Gastroesophageal sphincter (tissue), 4 donors: ENCODE measurements at regions not wholly inside any gene's neighbourhood (a gene's known extent, or its start where the extent isn't known, plus 50 kb on each side); places are given as distances from the start of the nearest gene placed in this dataset.
A peak's percentile ranks its signal among the peaks of the same experiment; 100 is the strongest.
"Not testable (repeated sequence)": the region's sequence is repeated elsewhere in the genome, so short reads cannot be mapped to it uniquely, and the experiment has no call there.

ENCODE experiments used
- ATAC-seq: fragments of 150-250 bp; one replicate; pipeline ENCODE4 v1.9.1; 2016; ENCODE audit warnings: mild to moderate bottlenecking, moderate library complexity
- H3K27ac ChIP-seq, 4 donors: fragments of 200-600 bp; sonication (generic) in 3 of 4; 1 replicate in 3 of 4; 2 replicates in 1 of 4; pipeline ENCODE4 v1.5.1; 2016 to 2019
- H3K27me3 ChIP-seq: fragments of 200-600 bp; sonication (generic); one replicate; pipeline ENCODE4 v1.5.1; 2019
- H3K36me3 ChIP-seq, 2 donors: fragments of 200-600 bp; sonication (generic); one replicate each; pipeline ENCODE4 v1.5.1; 2019; ENCODE audit warnings: control low read depth in 1 of 2
- H3K4me1 ChIP-seq, 3 donors: fragments of 200-600 bp; sonication (generic); 1 replicate in 2 of 3; 2 replicates in 1 of 3; pipeline ENCODE4 v1.5.1; 2016 to 2019; ENCODE audit warnings: control low read depth in 2 of 3
- H3K4me3 ChIP-seq, 2 donors: fragments of 200-600 bp; sonication (generic); one replicate each; pipeline ENCODE4 v1.5.1; 2019; ENCODE audit warnings: mild to moderate bottlenecking in 1 of 2, moderate library complexity in 1 of 2
- H3K9me3 ChIP-seq, 3 donors: fragments of 200-600 bp; sonication (generic); one replicate each; pipeline ENCODE4 v1.5.1; 2017 to 2019; ENCODE audit warnings: control low read depth in 2 of 3
- CTCF ChIP-seq, 4 experiments: fragments of 200-600 bp in 2 of 4; fragments of 450-650 bp in 2 of 4; sonication (generic) in 1 of 4; IDR thresholded peaks; one replicate each; pipeline ENCODE4 v1.5.1; 2017 to 2019; ENCODE audit warnings: antibody characterized with exemption in 4 of 4, mild to moderate bottlenecking in 2 of 4, moderate library complexity in 2 of 4
- EP300 ChIP-seq: sonication (generic); formaldehyde crosslinking; IDR thresholded peaks from one replicate; pipeline ENCODE4 v1.6.1; 2017; ENCODE audit warnings: antibody characterized with exemption, mild to moderate bottlenecking
- POLR2A ChIP-seq, 2 donors: fragments of 450-650 bp; IDR thresholded peaks; one replicate each; pipeline ENCODE4 v1.6.1; 2017; ENCODE audit warnings: antibody characterized with exemption in 2 of 2, mild to moderate bottlenecking in 2 of 2, moderate library complexity in 1 of 2
- POLR2AphosphoS5 ChIP-seq: sonication (generic); formaldehyde crosslinking; IDR thresholded peaks from one replicate; pipeline ENCODE4 v1.6.1; 2017; ENCODE audit warnings: antibody characterized with exemption
- whole genome bisulfite sequencing, 2 donors: methylation state at CpG; one replicate each; pipeline ENCODE4 v1.1.5; 2018; ENCODE audit warnings: low coverage in 1 of 2; 5-methylcytosine and 5-hydroxymethylcytosine counted together
- small RNA-seq, 4 donors: library from RNA; depleted of rRNA; stranded (forward); fragments of <200 nt; gene quantifications; one replicate each; pipeline ENCODE3, GENCODE V24; 2016

GRCh38 chr14:89469210-89470198 is 52.5 kb upstream of the FOXN3 start:
- H3K27ac ChIP-seq, result no peak overlapping the region
- peaks cover 0 to 16% (median 5%) of the 10 kb centered on the region in 3 donors for H3K4me1 ChIP-seq
- H3K36me3 ChIP-seq, result no peaks in the 10 kb centered on the region
- 67 to 70% methylated on average over 1 to 3 of the region's 18 CpGs for WGBS, 2 donors
- peak; percentile 67 for ATAC-seq
- H3K27me3 ChIP-seq, result no peaks in the 10 kb centered on the region
- no peaks in the 10 kb centered on the region for H3K9me3 ChIP-seq
- TF ChIP-seq EP300 (no peak), POLR2AphosphoS5 (no peak), POLR2A (IDR thresholded peaks at IDR 0.05) (no peak), CTCF (IDR thresholded peaks at IDR 0.05) (no peak)
- no peak overlapping the region for H3K4me3 ChIP-seq

GRCh38 chr14:89468566-89468965 is 51.5 kb upstream of the FOXN3 start:
- Histone ChIP-seq H3K27ac (no peak overlapping the region), H3K4me3 (no peak overlapping the region), H3K36me3 (no peaks in the 10 kb centered on the region), H3K27me3 (no peaks in the 10 kb centered on the region), H3K4me1 (peaks cover 0 to 16% (median 5%) of the 10 kb centered on the region in 3 donors), H3K9me3 (no peaks in the 10 kb centered on the region)
- TF ChIP-seq POLR2AphosphoS5 (no peak), CTCF (IDR thresholded peaks at IDR 0.05) (no peak), EP300 (no peak), POLR2A (IDR thresholded peaks at IDR 0.05) (no peak)
- WGBS, 2 donors, result 91 to 97% methylated on average over 5 to 6 of the region's 6 CpGs
- no peak for ATAC-seq

- not testable (repeated sequence) for H3K36me3 ChIP-seq, H3K27ac ChIP-seq, H3K4me3 ChIP-seq, H3K9me3 ChIP-seq, H3K27me3 ChIP-seq, ATAC-seq
- H3K4me1 ChIP-seq, result peaks cover 0 to 16% (median 5%) of the 10 kb centered on the region in 3 donors
- 60 to 100% methylated on average over 1 of the region's 6 CpGs for WGBS, 2 donors
Observed at GRCh38 chr14:89468030-89468429, 51.0 kb upstream of the FOXN3 start.

GRCh38 chr14:89466944-89467343 is 49.9 kb upstream of the FOXN3 start:
- TF ChIP-seq POLR2AphosphoS5, result no peak
- TF ChIP-seq CTCF (IDR thresholded peaks at IDR 0.05), result no peak
- no peak for TF ChIP-seq EP300
- no peak for TF ChIP-seq POLR2A (IDR thresholded peaks at IDR 0.05)
- ATAC-seq, result peak; percentile 20

More at GRCh38 chr14:89466944-89467343, 49.9 kb upstream of the FOXN3 start:
- Histone ChIP-seq H3K36me3 (no peaks in the 10 kb centered on the region), H3K4me3 (no peak overlapping the region), H3K9me3 (no peaks in the 10 kb centered on the region), H3K27ac (no peak overlapping the region), H3K4me1 (peaks cover 0 to 16% (median 5%) of the 10 kb centered on the region in 3 donors), H3K27me3 (no peaks in the 10 kb centered on the region)
- WGBS, 2 donors, result 53 to 60% methylated on average over 1 to 4 of the region's 14 CpGs

Small RNA genes in the stretch of these regions (small RNA-seq; reads per million reads assigned to genes)
- gene RF00019, result 0 reads per million in 4 donors
- gene RN7SKP107, result 0 reads per million in 4 donors
